Testis (tissue), 2 donors: ENCODE measurements at regions not wholly inside any gene's neighbourhood (a gene's known extent, or its start where the extent isn't known, plus 50 kb on each side); places are given as distances from the start of the nearest gene placed in this dataset.

Source experiments
- POLR2A ChIP-seq: fragments of 450-650 bp; IDR thresholded peaks from one replicate; pipeline ENCODE4 v1.6.1; 2017; ENCODE audit warnings: antibody characterized with exemption, mild to moderate bottlenecking, moderate library complexity
- TF ChIP-seq, protein P1 (sequence below), 3 experiments: fragments of 450-650 bp in 2 of 3; fragments of 200-600 bp in 1 of 3; sonication (generic) in 1 of 3; IDR thresholded peaks; one replicate each; pipeline ENCODE4 v1.5.1; 2016 to 2019; ENCODE audit warnings: antibody characterized with exemption in 3 of 3, mild to moderate bottlenecking in 2 of 3, moderate library complexity in 1 of 3

DNA sequence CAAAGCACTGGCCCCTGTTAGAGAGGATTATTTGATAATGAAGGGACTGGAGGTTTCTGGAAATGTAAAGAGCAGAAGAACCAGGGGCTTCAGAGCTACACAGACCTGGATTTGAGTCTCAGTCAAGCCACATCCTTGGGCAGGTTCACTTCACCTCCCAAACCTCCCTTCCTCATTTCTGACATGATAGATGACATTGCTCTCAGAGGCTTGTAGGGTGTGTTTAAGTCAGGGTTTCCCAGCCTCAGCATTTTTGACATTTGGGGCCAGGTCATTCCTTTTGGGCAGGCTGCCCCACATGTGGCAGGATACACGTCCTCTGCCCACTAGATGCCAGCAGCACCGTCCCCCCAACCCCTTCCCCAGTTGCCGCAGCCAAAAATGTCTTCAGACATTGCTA lies 474.6 kb downstream of the MATN1 start:
- TF ChIP-seq, protein P1, sequence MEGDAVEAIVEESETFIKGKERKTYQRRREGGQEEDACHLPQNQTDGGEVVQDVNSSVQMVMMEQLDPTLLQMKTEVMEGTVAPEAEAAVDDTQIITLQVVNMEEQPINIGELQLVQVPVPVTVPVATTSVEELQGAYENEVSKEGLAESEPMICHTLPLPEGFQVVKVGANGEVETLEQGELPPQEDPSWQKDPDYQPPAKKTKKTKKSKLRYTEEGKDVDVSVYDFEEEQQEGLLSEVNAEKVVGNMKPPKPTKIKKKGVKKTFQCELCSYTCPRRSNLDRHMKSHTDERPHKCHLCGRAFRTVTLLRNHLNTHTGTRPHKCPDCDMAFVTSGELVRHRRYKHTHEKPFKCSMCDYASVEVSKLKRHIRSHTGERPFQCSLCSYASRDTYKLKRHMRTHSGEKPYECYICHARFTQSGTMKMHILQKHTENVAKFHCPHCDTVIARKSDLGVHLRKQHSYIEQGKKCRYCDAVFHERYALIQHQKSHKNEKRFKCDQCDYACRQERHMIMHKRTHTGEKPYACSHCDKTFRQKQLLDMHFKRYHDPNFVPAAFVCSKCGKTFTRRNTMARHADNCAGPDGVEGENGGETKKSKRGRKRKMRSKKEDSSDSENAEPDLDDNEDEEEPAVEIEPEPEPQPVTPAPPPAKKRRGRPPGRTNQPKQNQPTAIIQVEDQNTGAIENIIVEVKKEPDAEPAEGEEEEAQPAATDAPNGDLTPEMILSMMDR (IDR thresholded peaks at IDR 0.05): no peak
- no peak for TF ChIP-seq POLR2A
